ENCODE measurements at regions not wholly inside any gene's neighbourhood (a gene's known extent, or its start where the extent isn't known, plus 50 kb on each side); places are given as distances from the start of the nearest gene placed in this dataset.

- no peaks in the 10 kb centered on the region for H3K9me3 Mint-ChIP-seq
- H3K36me3 Mint-ChIP-seq: no peaks in the 10 kb centered on the region
- peaks cover 47 to 50% of the 10 kb centered on the region in 2 donors for H3K4me1 Mint-ChIP-seq (ENCODE audit: low read depth in 2 of 2)
- no peak overlapping the region for H3K27ac Mint-ChIP-seq
- ATAC-seq: no peak
- peak; percentile 34 for DNase-seq (ENCODE audit: low spot score)
- peaks cover 0 to 12% of the 10 kb centered on the region in 2 donors for H3K27me3 Mint-ChIP-seq
- H3K4me3 Mint-ChIP-seq: no peak overlapping the region
Observed at GRCh38 chr2:9750224-9751215, 92.8 kb upstream of the TAF1B start.

- peaks cover 0 to 15% of the 10 kb centered on the region in 2 donors for H3K27me3 Mint-ChIP-seq
Observed at GRCh38 chr2:9751831-9752230, 91.4 kb upstream of the TAF1B start.

GRCh38 chr2:9752441-9753275, 90.6 kb upstream of the TAF1B start:
- peak; percentile 75 to 89 for ATAC-seq
- no peaks in the 10 kb centered on the region for H3K36me3 Mint-ChIP-seq
- H3K4me3 Mint-ChIP-seq: peak overlapping the region; percentile 88
- peaks cover 0 to 15% of the 10 kb centered on the region in 2 donors for H3K27me3 Mint-ChIP-seq
- peak overlapping the region; percentile 16 to 77 for H3K27ac Mint-ChIP-seq
- no peaks in the 10 kb centered on the region for H3K9me3 Mint-ChIP-seq
- peaks cover 50 to 58% of the 10 kb centered on the region in 2 donors for H3K4me1 Mint-ChIP-seq (ENCODE audit: low read depth in 2 of 2)
- no peak for DNase-seq (ENCODE audit: low spot score)

More at GRCh38 chr2:9751831-9752230, 91.4 kb upstream of the TAF1B start:
- peaks cover 50 to 52% of the 10 kb centered on the region in 2 donors for H3K4me1 Mint-ChIP-seq (ENCODE audit: low read depth in 2 of 2)
- H3K27ac Mint-ChIP-seq: peak overlapping the region in 1 of 2 donors; percentile 16
- no peaks in the 10 kb centered on the region for H3K9me3 Mint-ChIP-seq
- DNase-seq (ENCODE audit: low spot score) (no peak), ATAC-seq (no peak)
- no peaks in the 10 kb centered on the region for H3K36me3 Mint-ChIP-seq
- no peak overlapping the region for H3K4me3 Mint-ChIP-seq

GRCh38 chr2:9753276-9753600, 90.0 kb upstream of the TAF1B start:
- H3K27me3 Mint-ChIP-seq: peaks cover 0 to 15% of the 10 kb centered on the region in 2 donors
- no peaks in the 10 kb centered on the region for H3K9me3 Mint-ChIP-seq
- peak overlapping the region; percentile 16 to 77 for H3K27ac Mint-ChIP-seq
- peak overlapping the region; percentile 88 for H3K4me3 Mint-ChIP-seq
- ATAC-seq (peak; percentile 70 to 88), DNase-seq (ENCODE audit: low spot score) (no peak)
- H3K36me3 Mint-ChIP-seq: no peaks in the 10 kb centered on the region
- H3K4me1 Mint-ChIP-seq (ENCODE audit: low read depth in 2 of 2): peaks cover 50 to 59% of the 10 kb centered on the region in 2 donors

- ATAC-seq: peak; percentile 49 to 71
- Mint-ChIP-seq H3K4me1 (ENCODE audit: low read depth in 2 of 2) (peaks cover 49 to 56% of the 10 kb centered on the region in 2 donors), H3K27me3 (peaks cover 0 to 15% of the 10 kb centered on the region in 2 donors), H3K4me3 (peak overlapping the region; percentile 88), H3K36me3 (no peaks in the 10 kb centered on the region), H3K9me3 (no peaks in the 10 kb centered on the region), H3K27ac (peak overlapping the region; percentile 64 to 77)
- peak; percentile 67 for DNase-seq (ENCODE audit: low spot score)
Observed at GRCh38 chr2:9753665-9754531, 89.4 kb upstream of the TAF1B start.

GRCh38 chr2:9754532-9754887, 88.8 kb upstream of the TAF1B start:
- no peaks in the 10 kb centered on the region for H3K9me3 Mint-ChIP-seq
- no peak for DNase-seq (ENCODE audit: low spot score)
- no peak for ATAC-seq
- H3K27me3 Mint-ChIP-seq: peaks cover 0 to 17% of the 10 kb centered on the region in 2 donors
- peaks cover 43 to 50% of the 10 kb centered on the region in 2 donors for H3K4me1 Mint-ChIP-seq (ENCODE audit: low read depth in 2 of 2)
- H3K4me3 Mint-ChIP-seq: peak overlapping the region; percentile 71
- H3K27ac Mint-ChIP-seq: peak overlapping the region; percentile 64 to 77
- H3K36me3 Mint-ChIP-seq: no peaks in the 10 kb centered on the region

GRCh38 chr2:9755008-9755407, 88.3 kb upstream of the TAF1B start:
- Mint-ChIP-seq H3K36me3 (no peaks in the 10 kb centered on the region), H3K4me3 (peak overlapping the region; percentile 3), H3K27me3 (peaks cover 0 to 17% of the 10 kb centered on the region in 2 donors), H3K27ac (no peak overlapping the region), H3K4me1 (ENCODE audit: low read depth in 2 of 2) (peaks cover 45 to 51% of the 10 kb centered on the region in 2 donors), H3K9me3 (no peaks in the 10 kb centered on the region)
- ATAC-seq: no peak
- DNase-seq (ENCODE audit: low spot score): no peak

GRCh38 chr2:9755638-9756037, 87.6 kb upstream of the TAF1B start:
- Mint-ChIP-seq H3K27ac (no peak overlapping the region), H3K9me3 (no peaks in the 10 kb centered on the region), H3K27me3 (peaks cover 0 to 16% of the 10 kb centered on the region in 2 donors), H3K4me3 (peak overlapping the region; percentile 3), H3K36me3 (no peaks in the 10 kb centered on the region), H3K4me1 (ENCODE audit: low read depth in 2 of 2) (peaks cover 49 to 54% of the 10 kb centered on the region in 2 donors)
- ATAC-seq (no peak), DNase-seq (ENCODE audit: low spot score) (no peak)

- Mint-ChIP-seq H3K4me3 (peak overlapping the region; percentile 66), H3K27ac (no peak overlapping the region), H3K27me3 (peaks cover 0 to 14% of the 10 kb centered on the region in 2 donors), H3K36me3 (no peaks in the 10 kb centered on the region), H3K4me1 (ENCODE audit: low read depth in 2 of 2) (peaks cover 45 to 50% of the 10 kb centered on the region in 2 donors), H3K9me3 (no peaks in the 10 kb centered on the region)
- no peak for ATAC-seq
- no peak for DNase-seq (ENCODE audit: low spot score)
Observed at GRCh38 chr2:9756692-9757250, 86.5 kb upstream of the TAF1B start.

- H3K27ac Mint-ChIP-seq: no peak overlapping the region
- no peaks in the 10 kb centered on the region for H3K9me3 Mint-ChIP-seq
- ATAC-seq: no peak
- H3K36me3 Mint-ChIP-seq: no peaks in the 10 kb centered on the region
- H3K27me3 Mint-ChIP-seq: peaks cover 0 to 14% of the 10 kb centered on the region in 2 donors
- peak overlapping the region; percentile 66 for H3K4me3 Mint-ChIP-seq
- no peak for DNase-seq (ENCODE audit: low spot score)
- peaks cover 38 to 43% of the 10 kb centered on the region in 2 donors for H3K4me1 Mint-ChIP-seq (ENCODE audit: low read depth in 2 of 2)
Observed at GRCh38 chr2:9757501-9758264, 85.6 kb upstream of the TAF1B start.

- Mint-ChIP-seq H3K4me3 (no peak overlapping the region), H3K4me1 (ENCODE audit: low read depth in 2 of 2) (peaks cover 29 to 38% of the 10 kb centered on the region in 2 donors), H3K27ac (peak overlapping the region in 1 of 2 donors; percentile 22), H3K9me3 (no peaks in the 10 kb centered on the region), H3K27me3 (peaks cover 0 to 14% of the 10 kb centered on the region in 2 donors), H3K36me3 (no peaks in the 10 kb centered on the region)
- DNase-seq (ENCODE audit: low spot score): no peak
- ATAC-seq: no peak
Observed at GRCh38 chr2:9758741-9759140, 84.5 kb upstream of the TAF1B start.
